ENCODE measurements at regions not wholly inside any gene's neighbourhood (a gene's known extent, or its start where the extent isn't known, plus 50 kb on each side); places are given as distances from the start of the nearest gene placed in this dataset.

DNA sequence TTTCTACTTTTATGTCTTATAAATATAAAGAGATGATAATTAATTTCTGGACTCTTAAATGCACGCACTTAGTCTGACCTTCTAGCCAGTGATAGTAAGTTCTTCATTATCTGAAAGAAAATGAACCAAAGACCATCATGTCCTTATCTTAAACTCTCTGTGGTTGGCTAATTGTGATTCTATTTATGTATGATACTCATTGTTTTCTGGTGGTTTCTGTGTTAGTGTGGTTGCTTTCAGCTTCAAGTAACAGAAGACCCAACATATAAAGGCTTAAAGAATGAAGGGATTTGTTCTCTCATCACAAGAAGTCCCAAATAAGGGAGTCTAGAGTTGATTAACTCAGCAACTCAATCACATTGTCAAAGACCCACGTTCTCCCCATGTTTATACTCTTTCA lies 225.2 kb upstream of the TANK start:
- TF ChIP-seq, protein P1, sequence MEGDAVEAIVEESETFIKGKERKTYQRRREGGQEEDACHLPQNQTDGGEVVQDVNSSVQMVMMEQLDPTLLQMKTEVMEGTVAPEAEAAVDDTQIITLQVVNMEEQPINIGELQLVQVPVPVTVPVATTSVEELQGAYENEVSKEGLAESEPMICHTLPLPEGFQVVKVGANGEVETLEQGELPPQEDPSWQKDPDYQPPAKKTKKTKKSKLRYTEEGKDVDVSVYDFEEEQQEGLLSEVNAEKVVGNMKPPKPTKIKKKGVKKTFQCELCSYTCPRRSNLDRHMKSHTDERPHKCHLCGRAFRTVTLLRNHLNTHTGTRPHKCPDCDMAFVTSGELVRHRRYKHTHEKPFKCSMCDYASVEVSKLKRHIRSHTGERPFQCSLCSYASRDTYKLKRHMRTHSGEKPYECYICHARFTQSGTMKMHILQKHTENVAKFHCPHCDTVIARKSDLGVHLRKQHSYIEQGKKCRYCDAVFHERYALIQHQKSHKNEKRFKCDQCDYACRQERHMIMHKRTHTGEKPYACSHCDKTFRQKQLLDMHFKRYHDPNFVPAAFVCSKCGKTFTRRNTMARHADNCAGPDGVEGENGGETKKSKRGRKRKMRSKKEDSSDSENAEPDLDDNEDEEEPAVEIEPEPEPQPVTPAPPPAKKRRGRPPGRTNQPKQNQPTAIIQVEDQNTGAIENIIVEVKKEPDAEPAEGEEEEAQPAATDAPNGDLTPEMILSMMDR (IDR thresholded peaks at IDR 0.05 in 8 of 11, conservative IDR thresholded peaks at IDR 0.05 in 3 of 11), result no peak
- TF ChIP-seq POLR2AphosphoS5 (IDR thresholded peaks at IDR 0.05), result no peak
